ENCODE measurements at regions not wholly inside any gene's neighbourhood (a gene's known extent, or its start where the extent isn't known, plus 50 kb on each side); places are given as distances from the start of the nearest gene placed in this dataset.
"Not testable (repeated sequence)": the region's sequence is repeated elsewhere in the genome, so short reads cannot be mapped to it uniquely, and the experiment has no call there.

- Histone ChIP-seq H3K27me3 (ENCODE audit: control insufficient read depth in 5 of 5, insufficient read depth in 4 of 5, low read length in 5 of 5) (no peaks in the 10 kb centered on the region), H3K27ac (ENCODE audit: low read depth, low read length) (no peak overlapping the region), H3K9me3 (ENCODE audit: control insufficient read depth in 5 of 5, low read length in 5 of 5) (no peaks in the 10 kb centered on the region), H3K4me3 (ENCODE audit: low read depth in 1 of 5, low read length in 5 of 5) (no peak overlapping the region), H3K9ac (ENCODE audit: low read length in 5 of 5) (no peak overlapping the region), H3K36me3 (ENCODE audit: control insufficient read depth in 5 of 5, insufficient read depth in 5 of 5, low read length in 5 of 5) (no peaks in the 10 kb centered on the region), H3K4me1 (ENCODE audit: control insufficient read depth in 5 of 5, insufficient read depth in 5 of 5, low read length in 5 of 5) (peaks cover 0 to 13% (median 7%) of the 10 kb centered on the region in 5 donors)
Observed at GRCh38 chr12:46517579-46517962, 145.0 kb upstream of the SLC38A2 start.

GRCh38 chr12:46516933-46517578, 144.5 kb upstream of the SLC38A2 start:
- H3K36me3 ChIP-seq (ENCODE audit: control insufficient read depth in 5 of 5, insufficient read depth in 5 of 5, low read length in 5 of 5), result no peaks in the 10 kb centered on the region
- no peaks in the 10 kb centered on the region for H3K9me3 ChIP-seq (ENCODE audit: control insufficient read depth in 5 of 5, low read length in 5 of 5)
- peaks cover 0 to 13% (median 7%) of the 10 kb centered on the region in 5 donors for H3K4me1 ChIP-seq (ENCODE audit: control insufficient read depth in 5 of 5, insufficient read depth in 5 of 5, low read length in 5 of 5)
- H3K9ac ChIP-seq (ENCODE audit: low read length in 5 of 5), result no peak overlapping the region
- no peak overlapping the region for H3K27ac ChIP-seq (ENCODE audit: low read depth, low read length)
- H3K4me3 ChIP-seq (ENCODE audit: low read depth in 1 of 5, low read length in 5 of 5), result no peak overlapping the region
- H3K27me3 ChIP-seq (ENCODE audit: control insufficient read depth in 5 of 5, insufficient read depth in 4 of 5, low read length in 5 of 5), result no peaks in the 10 kb centered on the region

DNA sequence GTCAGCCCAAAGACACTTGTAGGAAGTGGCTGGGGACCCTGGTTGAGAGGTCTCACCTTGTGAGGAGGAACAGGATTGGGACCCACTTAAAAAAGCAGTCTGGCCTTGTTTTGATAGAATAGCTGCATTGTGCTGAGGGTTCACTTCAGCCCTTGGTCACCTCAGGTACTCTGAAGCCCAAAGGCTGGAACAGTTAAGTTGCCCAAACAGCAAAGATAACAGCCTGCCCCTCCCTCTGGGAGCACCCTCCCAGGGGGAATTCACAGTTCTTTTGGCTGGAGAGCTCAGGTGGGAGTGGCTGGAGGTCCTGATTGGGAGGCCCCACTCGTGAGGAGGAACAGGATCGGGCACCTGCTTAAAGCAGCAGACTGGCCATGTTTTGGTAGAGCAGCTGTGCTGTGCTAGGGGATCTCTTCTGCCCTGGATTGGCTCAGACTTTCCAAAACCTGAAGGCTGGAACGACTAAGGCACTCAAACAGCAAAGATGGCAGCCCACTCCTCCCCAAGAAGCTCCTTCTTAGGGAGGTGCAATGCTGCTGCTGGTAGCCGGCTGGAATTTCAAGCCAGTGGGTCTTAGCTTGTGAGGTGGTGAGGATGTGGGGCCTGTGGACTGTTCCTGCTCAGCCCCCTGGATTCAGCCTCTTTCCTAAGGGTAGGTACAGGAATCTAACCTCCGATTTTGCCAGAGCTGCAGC, 143.8 kb upstream of the SLC38A2 start:
- no peaks in the 10 kb centered on the region for H3K36me3 ChIP-seq (ENCODE audit: control insufficient read depth in 5 of 5, insufficient read depth in 5 of 5, low read length in 5 of 5)
- no peaks in the 10 kb centered on the region for H3K27me3 ChIP-seq (ENCODE audit: control insufficient read depth in 5 of 5, insufficient read depth in 4 of 5, low read length in 5 of 5)
- H3K4me3 ChIP-seq (ENCODE audit: low read depth in 1 of 5, low read length in 5 of 5), result no peak overlapping the region
- no peak overlapping the region for H3K9ac ChIP-seq (ENCODE audit: low read length in 5 of 5)
- no peak overlapping the region for H3K27ac ChIP-seq (ENCODE audit: low read depth, low read length)
- peaks cover 0 to under 1% (median 0%) of the 10 kb centered on the region in 5 donors for H3K9me3 ChIP-seq (ENCODE audit: control insufficient read depth in 5 of 5, low read length in 5 of 5)
- H3K4me1 ChIP-seq (ENCODE audit: control insufficient read depth in 5 of 5, insufficient read depth in 5 of 5, low read length in 5 of 5), result peaks cover 0 to 13% (median 7%) of the 10 kb centered on the region in 5 donors

DNA sequence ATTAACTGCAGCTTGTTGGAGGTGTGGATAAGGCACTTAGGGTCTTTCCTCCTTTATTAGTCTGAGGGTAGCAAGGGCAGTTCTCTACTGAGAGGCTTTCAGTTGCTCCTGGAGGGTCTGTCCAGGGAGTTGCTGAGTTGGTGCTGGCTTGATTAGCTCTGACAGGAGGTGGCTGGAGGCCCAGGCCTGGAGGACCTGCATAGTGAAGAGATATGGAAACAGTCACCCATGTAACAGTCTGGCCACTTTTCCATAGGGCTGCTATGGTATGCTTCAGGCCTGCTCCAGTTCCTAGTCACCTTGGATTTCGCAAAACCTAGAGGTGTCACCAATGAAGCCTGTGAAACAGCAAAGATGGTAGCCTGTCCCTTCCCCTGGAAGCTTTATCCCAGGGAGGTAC, 143.3 kb upstream of the SLC38A2 start:
- no peaks in the 10 kb centered on the region for H3K27me3 ChIP-seq (ENCODE audit: control insufficient read depth in 5 of 5, insufficient read depth in 4 of 5, low read length in 5 of 5)
- no peaks in the 10 kb centered on the region for H3K36me3 ChIP-seq (ENCODE audit: control insufficient read depth in 5 of 5, insufficient read depth in 5 of 5, low read length in 5 of 5)
- peaks cover 0 to 4% (median 0%) of the 10 kb centered on the region in 5 donors for H3K9me3 ChIP-seq (ENCODE audit: control insufficient read depth in 5 of 5, low read length in 5 of 5)
- H3K27ac ChIP-seq (ENCODE audit: low read depth, low read length), result no peak overlapping the region
- no peak overlapping the region for H3K9ac ChIP-seq (ENCODE audit: low read length in 5 of 5)
- H3K4me1 ChIP-seq (ENCODE audit: control insufficient read depth in 5 of 5, insufficient read depth in 5 of 5, low read length in 5 of 5), result peaks cover 0 to 13% (median 7%) of the 10 kb centered on the region in 5 donors
- no peak overlapping the region for H3K4me3 ChIP-seq (ENCODE audit: low read depth in 1 of 5, low read length in 5 of 5)

DNA sequence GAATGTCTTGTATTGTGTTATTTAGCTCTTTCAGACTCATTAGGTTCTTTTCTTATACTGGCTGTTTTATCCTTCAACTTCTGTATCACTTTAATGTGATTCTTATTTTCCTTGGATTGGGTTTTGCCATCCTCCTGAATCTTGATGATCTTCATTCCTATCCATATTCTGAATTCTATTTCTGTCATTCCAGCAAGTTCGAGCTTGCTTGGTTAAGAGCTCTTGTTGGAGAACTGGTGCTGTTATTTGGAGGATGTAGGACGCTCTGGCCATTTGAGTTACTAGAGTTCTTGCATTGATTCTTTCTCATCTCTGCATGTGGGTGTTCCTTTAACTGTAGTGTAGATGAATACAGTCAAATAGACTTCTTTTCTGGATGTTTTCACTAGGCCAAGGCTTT, 142.3 kb upstream of the SLC38A2 start:
- Histone ChIP-seq H3K27ac (ENCODE audit: low read depth, low read length) (no peak overlapping the region), H3K27me3 (ENCODE audit: control insufficient read depth in 5 of 5, insufficient read depth in 4 of 5, low read length in 5 of 5) (no peaks in the 10 kb centered on the region), H3K4me3 (ENCODE audit: low read depth in 1 of 5, low read length in 5 of 5) (no peak overlapping the region), H3K9me3 (ENCODE audit: control insufficient read depth in 5 of 5, low read length in 5 of 5) (peaks cover 0 to 10% (median 2%) of the 10 kb centered on the region in 5 donors), H3K9ac (ENCODE audit: low read length in 5 of 5) (no peak overlapping the region), H3K36me3 (ENCODE audit: control insufficient read depth in 5 of 5, insufficient read depth in 5 of 5, low read length in 5 of 5) (no peaks in the 10 kb centered on the region), H3K4me1 (ENCODE audit: control insufficient read depth in 5 of 5, insufficient read depth in 5 of 5, low read length in 5 of 5) (peaks cover 0 to 13% (median 7%) of the 10 kb centered on the region in 5 donors)

DNA sequence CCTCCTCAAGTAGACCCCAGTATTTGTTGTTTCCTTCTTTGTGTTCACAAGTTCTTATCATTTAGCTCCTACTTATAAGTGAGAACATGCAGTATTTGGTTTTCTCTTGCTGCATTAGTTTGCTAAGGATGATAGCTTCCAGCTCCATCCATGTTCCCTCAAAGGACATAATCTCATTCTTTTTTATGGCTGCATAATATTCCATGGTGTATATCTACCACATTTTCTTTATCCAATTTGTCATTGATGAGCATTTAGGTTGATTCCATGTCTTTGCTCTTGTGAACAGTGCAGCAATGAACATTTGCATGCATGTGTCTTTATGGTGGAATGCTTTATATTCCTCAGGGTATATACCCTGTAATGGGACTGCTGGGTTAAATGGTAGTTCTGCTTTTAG, 137.7 kb upstream of the SLC38A2 start:
- H3K4me3 ChIP-seq (ENCODE audit: low read depth in 1 of 5, low read length in 5 of 5); H3K9ac ChIP-seq (ENCODE audit: low read length in 5 of 5); H3K4me1 ChIP-seq (ENCODE audit: control insufficient read depth in 5 of 5, insufficient read depth in 5 of 5, low read length in 5 of 5); H3K27ac ChIP-seq (ENCODE audit: low read depth, low read length); H3K27me3 ChIP-seq (ENCODE audit: control insufficient read depth in 5 of 5, insufficient read depth in 4 of 5, low read length in 5 of 5); H3K36me3 ChIP-seq (ENCODE audit: control insufficient read depth in 5 of 5, insufficient read depth in 5 of 5, low read length in 5 of 5): not testable (repeated sequence)
- H3K9me3 ChIP-seq (ENCODE audit: control insufficient read depth in 5 of 5, low read length in 5 of 5), result peaks cover 2 to 27% (median 9%) of the 10 kb centered on the region in 5 donors

- Histone ChIP-seq H3K27ac (ENCODE audit: low read depth, low read length) (no peak overlapping the region), H3K4me3 (ENCODE audit: low read depth in 1 of 5, low read length in 5 of 5) (no peak overlapping the region), H3K9ac (ENCODE audit: low read length in 5 of 5) (no peak overlapping the region), H3K36me3 (ENCODE audit: control insufficient read depth in 5 of 5, insufficient read depth in 5 of 5, low read length in 5 of 5) (no peaks in the 10 kb centered on the region), H3K4me1 (ENCODE audit: control insufficient read depth in 5 of 5, insufficient read depth in 5 of 5, low read length in 5 of 5) (no peaks in the 10 kb centered on the region), H3K9me3 (ENCODE audit: control insufficient read depth in 5 of 5, low read length in 5 of 5) (peaks cover 2 to 27% (median 9%) of the 10 kb centered on the region in 5 donors), H3K27me3 (ENCODE audit: control insufficient read depth in 5 of 5, insufficient read depth in 4 of 5, low read length in 5 of 5) (no peaks in the 10 kb centered on the region)
Observed at GRCh38 chr12:46509135-46509534, 136.6 kb upstream of the SLC38A2 start.

GRCh38 chr12:46508651-46509050, 136.1 kb upstream of the SLC38A2 start:
- no peaks in the 10 kb centered on the region for H3K36me3 ChIP-seq (ENCODE audit: control insufficient read depth in 5 of 5, insufficient read depth in 5 of 5, low read length in 5 of 5)
- H3K9me3 ChIP-seq (ENCODE audit: control insufficient read depth in 5 of 5, low read length in 5 of 5), result peaks cover 2 to 27% (median 9%) of the 10 kb centered on the region in 5 donors
- no peak overlapping the region for H3K9ac ChIP-seq (ENCODE audit: low read length in 5 of 5)
- no peak overlapping the region for H3K27ac ChIP-seq (ENCODE audit: low read depth, low read length)
- no peaks in the 10 kb centered on the region for H3K27me3 ChIP-seq (ENCODE audit: control insufficient read depth in 5 of 5, insufficient read depth in 4 of 5, low read length in 5 of 5)
- no peaks in the 10 kb centered on the region for H3K4me1 ChIP-seq (ENCODE audit: control insufficient read depth in 5 of 5, insufficient read depth in 5 of 5, low read length in 5 of 5)
- no peak overlapping the region for H3K4me3 ChIP-seq (ENCODE audit: low read depth in 1 of 5, low read length in 5 of 5)

- Histone ChIP-seq H3K4me3 (ENCODE audit: low read depth in 1 of 5, low read length in 5 of 5) (no peak overlapping the region), H3K4me1 (ENCODE audit: control insufficient read depth in 5 of 5, insufficient read depth in 5 of 5, low read length in 5 of 5) (no peaks in the 10 kb centered on the region), H3K9me3 (ENCODE audit: control insufficient read depth in 5 of 5, low read length in 5 of 5) (peaks cover 2 to 31% (median 9%) of the 10 kb centered on the region in 5 donors), H3K36me3 (ENCODE audit: control insufficient read depth in 5 of 5, insufficient read depth in 5 of 5, low read length in 5 of 5) (no peaks in the 10 kb centered on the region), H3K9ac (ENCODE audit: low read length in 5 of 5) (no peak overlapping the region), H3K27ac (ENCODE audit: low read depth, low read length) (no peak overlapping the region), H3K27me3 (ENCODE audit: control insufficient read depth in 5 of 5, insufficient read depth in 4 of 5, low read length in 5 of 5) (no peaks in the 10 kb centered on the region)
Observed at GRCh38 chr12:46507766-46508165, 135.2 kb upstream of the SLC38A2 start.

DNA sequence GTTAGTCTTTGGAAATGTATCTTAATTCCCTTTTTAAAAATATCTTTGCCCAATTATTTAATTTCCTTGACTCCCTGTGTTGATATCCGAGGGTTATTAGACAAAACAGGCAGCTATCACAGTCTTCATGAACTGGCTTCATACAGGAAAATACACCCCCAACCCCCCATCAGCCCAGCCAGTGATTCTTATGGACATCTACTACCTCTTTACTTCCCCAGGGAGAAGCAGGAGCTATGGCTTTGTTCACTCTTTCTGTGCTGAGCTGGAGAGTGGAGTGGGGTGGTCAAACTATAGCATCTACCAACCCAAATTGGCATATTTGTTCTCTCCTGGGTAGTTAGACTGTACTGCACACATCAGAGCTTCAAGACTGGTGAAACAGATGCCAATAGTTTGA, 134.4 kb upstream of the SLC38A2 start:
- Histone ChIP-seq H3K36me3 (ENCODE audit: control insufficient read depth in 5 of 5, insufficient read depth in 5 of 5, low read length in 5 of 5) (no peaks in the 10 kb centered on the region), H3K27ac (ENCODE audit: low read depth, low read length) (no peak overlapping the region), H3K4me3 (ENCODE audit: low read depth in 1 of 5, low read length in 5 of 5) (no peak overlapping the region), H3K9me3 (ENCODE audit: control insufficient read depth in 5 of 5, low read length in 5 of 5) (peaks cover 2 to 31% (median 9%) of the 10 kb centered on the region in 5 donors), H3K9ac (ENCODE audit: low read length in 5 of 5) (no peak overlapping the region), H3K4me1 (ENCODE audit: control insufficient read depth in 5 of 5, insufficient read depth in 5 of 5, low read length in 5 of 5) (no peaks in the 10 kb centered on the region), H3K27me3 (ENCODE audit: control insufficient read depth in 5 of 5, insufficient read depth in 4 of 5, low read length in 5 of 5) (no peaks in the 10 kb centered on the region)

Measured in subcutaneous abdominal adipose tissue (tissue), 5 donors.